ENCODE measurements at regions not wholly inside any gene's neighbourhood (a gene's known extent, or its start where the extent isn't known, plus 50 kb on each side); places are given as distances from the start of the nearest gene placed in this dataset.

DNA sequence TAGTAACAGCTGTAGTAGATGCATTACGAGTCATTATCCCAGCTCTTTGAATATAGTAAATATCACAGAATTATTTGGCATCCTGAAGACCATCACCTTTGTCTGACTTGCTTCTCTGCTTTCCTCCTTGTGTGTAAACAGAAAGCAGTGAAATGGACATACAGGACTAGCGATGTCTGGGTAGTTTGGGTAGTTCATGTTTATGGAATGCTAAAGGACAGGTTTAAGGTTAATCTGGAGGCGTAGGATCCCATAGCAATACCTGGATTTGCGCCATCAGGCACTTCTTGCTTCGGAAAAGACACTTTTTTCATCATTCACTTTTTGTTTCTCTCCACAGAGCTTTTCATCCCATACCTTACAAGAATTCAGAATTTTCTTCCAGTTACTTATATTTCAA, 232.2 kb downstream of the GPAT3 start:
- no peak for TF ChIP-seq POLR2A (IDR thresholded peaks at IDR 0.05; ENCODE audit: low read depth, low read length)
- no peak for TF ChIP-seq SPI1 (IDR thresholded peaks at IDR 0.05; ENCODE audit: low read depth, low read length)
- no peak for TF ChIP-seq POLR2AphosphoS5 (IDR thresholded peaks at IDR 0.05; ENCODE audit: low read depth, low read length)
